GM12878 (cell line): ENCODE measurements at regions not wholly inside any gene's neighbourhood (a gene's known extent, or its start where the extent isn't known, plus 50 kb on each side); places are given as distances from the start of the nearest gene placed in this dataset.

Source experiments
- ATAC-seq: fragments of 200-7000 bp; cut with Tn5 transposase; 3 replicates; pipeline ENCODE4 v1.9.1; 2020; ENCODE audit warnings: mild to moderate bottlenecking, moderate library complexity
- BruUV-seq: library from RNA; stranded (reverse); fragments of 400-500 nt; replicated peaks from 2 replicates; lab custom pipeline; 2021; lab: Mats Ljungman, UMichigan
- CTCF ChIA-PET: fragments of 300-600 bp; sonication (Branson Sonifier 250); formaldehyde crosslinking; extraction: SDS; loops from one replicate; lab custom pipeline; 2021; ENCODE audit warnings: inconsistent platforms; lab: Yijun Ruan, JAX
- POLR2A ChIA-PET: fragments of 350-600 bp; formaldehyde crosslinking; extraction: SDS; loops from one replicate; lab custom pipeline; 2021; ENCODE audit warnings: inconsistent platforms; lab: Charles Lee
- RAD21 ChIA-PET: fragments of 300-600 bp; sonication (Branson Sonifier 250); formaldehyde crosslinking; loops from one replicate; lab custom pipeline; 2023; ENCODE audit warnings: antibody characterized with exemption; ENCODE audit not compliant: unreplicated experiment; lab: Charles Lee
- SMC1A ChIA-PET: fragments of 300-600 bp; sonication (Branson Sonifier 250); formaldehyde crosslinking; loops from one replicate; lab custom pipeline; 2023; ENCODE audit not compliant: unreplicated experiment, uncharacterized antibody; lab: Charles Lee
- DNase-seq: peaks from one replicate; pipeline ENCODE4 v3.0.0-alpha.2; 2011; ENCODE audit warnings: low read depth, low spot score
- FAIRE-seq: peaks from 3 replicates; lab custom pipeline; 2011; peaks lifted over from hg19 to GRCh38; lab: Jason Lieb, UNC
- H2AFZ ChIP-seq: 2 replicates; pipeline ENCODE4 v1.6.0; 2011; ENCODE audit warnings: low read depth, low read length, control low read depth; ENCODE audit not compliant: control insufficient read depth
- H3K27ac ChIP-seq: 2 replicates; pipeline ENCODE4 v1.5.1; 2011; ENCODE audit warnings: control low read depth; ENCODE audit not compliant: control insufficient read depth, insufficient read depth
- H3K27me3 ChIP-seq, 2 experiments: replicated peaks in 1 of 2; 2 replicates each; pipeline versions ENCODE4 v1.6.0 to v1.6.1; 2011; ENCODE audit warnings: low read length in 1 of 2; ENCODE audit not compliant: control insufficient read depth in 2 of 2, insufficient read depth in 2 of 2
- H3K36me3 ChIP-seq, 2 experiments: 2 replicates each; pipeline ENCODE4 v1.5.1; 2011; ENCODE audit warnings: low read length in 1 of 2; ENCODE audit not compliant: control insufficient read depth in 2 of 2, insufficient read depth in 2 of 2
- H3K4me1 ChIP-seq: 2 replicates; pipeline ENCODE4 v1.6.1; 2011; ENCODE audit warnings: mild to moderate bottlenecking, low read length, moderate library complexity, mixed read lengths; ENCODE audit not compliant: control insufficient read depth, insufficient read depth
- H3K4me2 ChIP-seq: 2 replicates; pipeline ENCODE4 v1.6.0; 2011; ENCODE audit warnings: control low read depth; ENCODE audit not compliant: control insufficient read depth, insufficient read depth
- H3K4me3 ChIP-seq: fragments of 200-600 bp; sonication (generic); 2 replicates; pipeline ENCODE4 v1.5.1; 2016
- H3K79me2 ChIP-seq: 2 replicates; pipeline ENCODE4 v1.6.0; 2011; ENCODE audit warnings: low read length; ENCODE audit not compliant: control insufficient read depth, insufficient read depth
- H3K9ac ChIP-seq: 2 replicates; pipeline ENCODE4 v1.8.0; 2011; ENCODE audit warnings: low read length, control low read depth, mixed read lengths; ENCODE audit not compliant: control insufficient read depth, insufficient read depth
- H3K9me3 ChIP-seq: replicated peaks from 3 replicates; pipeline ENCODE4 v1.5.1; 2011; ENCODE audit warnings: mild to moderate bottlenecking, low read length; ENCODE audit not compliant: control insufficient read depth, insufficient read depth
- H4K20me1 ChIP-seq: 2 replicates; pipeline ENCODE4 v1.6.0; 2011; ENCODE audit not compliant: control insufficient read depth, insufficient read depth
- BACH1 ChIP-seq: fragments of 450-650 bp; IDR thresholded peaks from 2 replicates; pipeline ENCODE4 v1.6.1; 2017; ENCODE audit warnings: mild to moderate bottlenecking, borderline replicate concordance
- CHD4 ChIP-seq: fragments of 200-600 bp; sonication (generic); IDR thresholded peaks from 2 replicates; pipeline ENCODE4 v1.6.1; 2016; ENCODE audit warnings: mild to moderate bottlenecking
- DPF2 ChIP-seq: fragments of 450-650 bp; IDR thresholded peaks from 2 replicates; pipeline ENCODE4 v1.6.1; 2017; ENCODE audit warnings: mild to moderate bottlenecking
- GABPA ChIP-seq: IDR thresholded peaks from 2 replicates; pipeline ENCODE4 v1.6.1; 2014; ENCODE audit warnings: antibody characterized with exemption, low read depth, mild to moderate bottlenecking, inconsistent platforms
- HCFC1 ChIP-seq: fragments of 150-350 bp; IDR thresholded peaks from 2 replicates; pipeline ENCODE4 v1.6.1; 2014; ENCODE audit warnings: low read length
- NFYB ChIP-seq: IDR thresholded peaks from 2 replicates; pipeline ENCODE4 v1.6.1; 2011; ENCODE audit warnings: low read depth, mild to moderate bottlenecking, low read length, improper control_type of control experiment, moderate library complexity; ENCODE audit not compliant: insufficient read depth
- RCOR1 ChIP-seq: conservative IDR thresholded peaks from 2 replicates; pipeline ENCODE4 v1.6.1; 2012; ENCODE audit warnings: low read depth, low read length, improper control_type of control experiment
- RELA ChIP-seq: fragments of 450-650 bp; IDR thresholded peaks from 2 replicates; pipeline ENCODE4 v1.8.0; 2014; ENCODE audit warnings: borderline replicate concordance; ENCODE audit not compliant: partially characterized antibody
- RELB ChIP-seq: fragments of 450-650 bp; IDR thresholded peaks from 2 replicates; pipeline ENCODE4 v1.6.1; 2017; ENCODE audit warnings: low read depth, mild to moderate bottlenecking, moderate library complexity
- ZBED1 ChIP-seq: IDR thresholded peaks from 2 replicates; pipeline ENCODE4 v1.6.1; 2016; ENCODE audit warnings: borderline replicate concordance
- ZNF217 ChIP-seq: fragments of 450-650 bp; IDR thresholded peaks from 2 replicates; pipeline ENCODE4 v1.6.1; 2017; ENCODE audit warnings: antibody characterized with exemption, mild to moderate bottlenecking
- ZNF622 ChIP-seq: fragments of 450-650 bp; IDR thresholded peaks from 2 replicates; pipeline ENCODE4 v1.6.1; 2017; ENCODE audit warnings: mild to moderate bottlenecking, inconsistent platforms
- WGBS: methylation state at CpG from one replicate; pipeline ENCODE4 v1.1.6; 2016; ENCODE audit warnings: low lambda C conversion rate; ENCODE audit not compliant: insufficient replicate concordance, insufficient coverage; ENCODE audit errors: missing lambda C conversion rate; 5-methylcytosine and 5-hydroxymethylcytosine counted together
- in situ Hi-C: fragments of 300-500 bp; cut with MboI; formaldehyde crosslinking; loops from 9 replicates; pipeline ENCODE4 v1.14.3; 2018; ENCODE audit warnings: mixed read lengths
- intact Hi-C: fragments of 100-400 bp; cut with micrococcal nuclease; formaldehyde crosslinking; loops from one replicate; pipeline ENCODE4 v1.14.2; 2022; ENCODE audit not compliant: unreplicated experiment

GRCh38 chr9:135358552-135358940 is 121.0 kb upstream of the PPP1R26 start:
- no peak for FAIRE-seq
- no peak for DNase-seq
- intact Hi-C loops = no loop called here
- Histone ChIP-seq H3K4me2 (no peak overlapping the region), H3K27me3 (no peaks in the 10 kb centered on the region; a peak in 2 of 4 replicates), H2AFZ (no peak overlapping the region), H4K20me1 (no peaks in the 10 kb centered on the region), H3K9ac (no peak overlapping the region), H3K4me1 (no peaks in the 10 kb centered on the region), H3K79me2 (no peaks in the 10 kb centered on the region), H3K4me3 (no peak overlapping the region), H3K36me3 (no peaks in the 10 kb centered on the region), H3K27ac (no peak overlapping the region), H3K9me3 (no peaks in the 10 kb centered on the region)
- CTCF ChIA-PET = no interaction called here
- BruUV-seq = no TSS peak
- in situ Hi-C loops = no loop called here
- SMC1A ChIA-PET = no interaction called here
- POLR2A ChIA-PET = no interaction called here
- WGBS = 63% methylated on average over 13 of the region's 13 CpGs
- RAD21 ChIA-PET = no interaction called here
- TF ChIP-seq RELA = no peak
- TF ChIP-seq HCFC1 = no peak
- TF ChIP-seq ZNF622 = no peak
- TF ChIP-seq NFYB = no peak
- TF ChIP-seq BACH1 = no peak
- no peak for TF ChIP-seq ZNF217
- TF ChIP-seq CHD4 = no peak
- TF ChIP-seq DPF2 = no peak
- no peak for TF ChIP-seq RCOR1
- TF ChIP-seq ZBED1 = no peak
- TF ChIP-seq GABPA = no peak
- TF ChIP-seq RELB = no peak
- ATAC-seq = no peak
